GM19455 (cell line): ENCODE measurements at regions not wholly inside any gene's neighbourhood (a gene's known extent, or its start where the extent isn't known, plus 50 kb on each side); places are given as distances from the start of the nearest gene placed in this dataset.

Experiments used
- ATAC-seq: cut with Tn5 transposase; IDR thresholded peaks from one replicate; pipeline ENCODE4 v1.9.1; 2021; ENCODE audit not compliant: unreplicated experiment

DNA sequence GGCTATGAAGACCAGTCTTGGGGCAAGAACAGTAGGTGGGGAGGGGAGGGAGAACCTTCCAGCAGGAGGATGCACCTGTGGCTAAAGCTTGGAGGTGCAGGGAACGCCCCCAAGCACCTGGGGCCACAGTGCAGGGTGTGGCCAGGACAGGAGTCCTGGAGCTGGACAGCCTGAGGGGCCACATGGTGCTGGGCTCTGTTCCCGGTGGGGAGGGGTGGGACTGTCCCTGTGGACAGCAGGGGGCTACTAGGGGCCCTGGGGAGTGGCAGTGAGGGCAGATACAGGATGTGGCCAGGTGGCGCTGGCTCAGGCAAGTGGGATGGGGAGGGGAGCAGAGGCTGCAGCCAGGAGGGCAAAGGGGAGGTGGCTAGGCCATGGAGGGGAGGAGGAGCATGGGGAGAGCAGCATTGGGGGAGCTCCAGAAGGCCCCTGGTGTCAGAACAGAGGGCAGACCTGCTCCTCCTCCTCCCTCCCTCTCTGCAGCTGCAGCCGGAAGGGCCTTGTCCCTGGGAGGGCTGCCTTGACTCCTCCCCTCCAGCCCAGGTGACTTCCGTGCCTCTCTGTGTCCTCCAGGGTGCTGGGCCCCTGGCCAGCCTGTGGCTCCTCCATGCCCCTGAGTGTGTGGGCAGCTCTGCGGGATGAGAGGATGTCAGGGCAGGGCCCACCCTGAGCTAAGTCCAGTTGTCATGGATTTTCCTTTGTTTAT is 68.4 kb upstream of the DLK1 start:
- no peak for ATAC-seq

DNA sequence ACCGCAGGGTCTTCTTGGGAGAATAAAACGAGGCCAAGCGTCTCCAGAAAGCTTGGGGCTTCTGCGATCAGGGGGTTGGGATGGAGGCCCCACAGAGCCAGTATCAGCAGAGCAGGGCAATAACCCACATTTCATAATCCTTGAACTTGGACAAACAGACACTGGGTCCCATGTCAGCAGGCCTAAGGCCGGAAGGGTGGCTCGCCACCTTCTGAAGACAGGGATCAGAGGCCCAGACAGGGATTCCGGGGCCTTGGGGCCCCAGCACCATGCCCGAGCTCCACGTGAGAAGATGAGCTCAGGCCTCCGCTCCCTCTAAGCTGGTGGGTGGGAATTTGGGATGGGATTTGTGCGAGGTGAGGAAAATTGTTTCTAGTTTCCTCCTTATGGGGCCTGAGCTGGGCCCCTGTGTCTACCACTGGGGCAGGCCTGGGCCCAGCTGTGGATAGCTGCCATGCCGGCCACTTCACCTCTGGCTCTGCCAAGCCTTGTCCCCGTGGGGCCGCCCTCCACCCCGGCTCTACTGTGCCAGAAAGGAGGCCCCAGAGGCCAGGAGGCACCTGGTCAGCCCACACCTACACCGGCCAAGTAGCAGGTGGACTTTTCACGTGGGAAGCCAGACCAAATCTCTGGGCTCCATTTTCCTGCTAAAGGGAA is 67.2 kb upstream of the DLK1 start:
- no peak for ATAC-seq

DNA sequence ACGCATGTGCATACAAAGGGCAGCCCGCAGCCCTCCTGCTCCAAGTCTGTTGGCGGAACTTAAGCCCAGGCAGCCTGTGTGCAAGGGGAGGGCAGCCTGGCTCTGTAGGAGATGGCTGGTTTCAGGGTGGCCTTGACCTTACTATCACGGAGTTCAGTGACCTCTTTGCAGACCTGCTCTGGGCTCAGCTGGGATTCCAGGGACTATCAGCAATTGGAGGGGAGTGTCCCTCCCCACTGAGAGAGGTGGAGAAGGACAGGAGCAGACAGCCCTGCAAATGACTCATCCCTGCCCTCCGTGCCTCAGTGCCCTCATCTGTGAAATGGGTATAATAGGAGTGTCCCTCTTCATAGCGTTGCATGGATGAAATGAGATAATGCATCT is 66.2 kb upstream of the DLK1 start:
- ATAC-seq: no peak

DNA sequence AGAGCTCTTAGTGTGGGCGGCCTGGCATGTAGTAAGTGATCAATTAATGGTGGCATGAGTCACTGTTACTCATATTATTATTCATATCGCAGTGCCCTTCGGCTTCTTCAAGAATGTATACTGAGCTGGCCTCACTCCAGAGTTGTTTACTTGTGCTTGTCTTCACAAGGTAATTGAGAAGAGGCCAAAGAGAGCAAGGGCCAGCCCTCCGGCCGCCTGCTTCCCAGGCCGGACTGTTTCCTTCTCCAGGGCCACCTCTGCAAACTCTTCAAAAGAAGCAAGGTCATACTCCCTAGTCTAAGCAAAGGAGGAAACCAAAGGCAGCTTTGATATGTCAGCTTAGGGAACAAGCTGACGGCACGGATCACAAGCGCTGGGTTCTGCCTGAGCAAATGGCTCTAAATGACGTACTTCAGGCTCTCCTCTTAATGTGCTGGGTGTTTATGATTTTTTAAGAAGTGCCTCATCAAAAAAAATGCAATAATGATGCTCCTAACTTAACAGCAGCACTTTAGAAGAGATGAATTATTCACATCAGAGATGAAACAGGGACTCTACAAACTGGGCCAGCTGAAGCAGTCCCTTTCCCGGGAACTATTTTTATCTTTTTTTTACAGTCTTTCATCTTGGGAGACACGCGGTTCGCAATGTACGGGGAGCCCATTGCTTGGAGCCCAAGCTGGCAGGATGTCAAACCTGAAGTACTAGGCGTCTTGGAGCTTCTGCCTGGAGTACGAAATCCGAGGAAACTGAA is 65.6 kb upstream of the DLK1 start:
- no peak for ATAC-seq

DNA sequence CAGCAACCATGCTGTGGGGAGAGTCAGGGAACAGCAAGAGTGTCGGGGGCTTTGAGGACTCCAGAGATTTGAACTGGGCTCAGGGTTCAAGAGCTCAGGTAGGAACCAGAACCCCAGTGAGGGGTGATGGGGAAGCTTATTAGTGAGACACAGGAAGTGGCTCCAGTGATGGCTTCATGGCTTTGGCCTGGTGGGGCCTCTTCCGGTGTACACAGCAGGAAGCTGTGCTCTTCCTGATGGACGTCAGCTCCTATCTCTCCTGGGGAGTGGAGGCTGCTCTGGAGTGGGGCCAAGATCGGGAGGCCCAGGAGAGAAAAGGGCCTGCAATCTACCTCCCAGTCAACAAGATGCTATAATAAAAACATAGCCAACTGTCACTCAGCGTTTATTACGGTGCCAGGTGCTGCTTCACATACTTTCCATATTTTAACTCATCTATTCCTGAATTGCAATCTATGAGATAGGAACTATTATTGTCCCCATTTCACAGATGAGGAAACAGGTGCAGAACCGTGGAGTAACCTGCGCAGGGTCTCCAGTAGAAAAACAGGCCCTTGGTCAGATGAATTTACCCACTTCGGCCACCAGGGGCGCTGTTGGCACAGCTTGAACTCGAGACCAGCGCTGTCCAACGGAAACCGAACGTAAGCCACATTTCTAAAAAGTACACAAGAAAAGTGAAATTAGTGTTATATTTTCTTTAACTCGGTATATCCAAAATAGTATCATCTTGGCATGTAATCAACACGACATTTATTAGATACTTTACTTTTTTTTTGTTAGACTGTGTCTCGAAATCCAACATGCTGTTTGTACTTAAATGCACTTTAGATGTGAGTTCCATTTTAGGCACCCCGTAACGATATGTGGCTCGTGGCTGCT is 63.6 kb upstream of the DLK1 start:
- no peak for ATAC-seq

DNA sequence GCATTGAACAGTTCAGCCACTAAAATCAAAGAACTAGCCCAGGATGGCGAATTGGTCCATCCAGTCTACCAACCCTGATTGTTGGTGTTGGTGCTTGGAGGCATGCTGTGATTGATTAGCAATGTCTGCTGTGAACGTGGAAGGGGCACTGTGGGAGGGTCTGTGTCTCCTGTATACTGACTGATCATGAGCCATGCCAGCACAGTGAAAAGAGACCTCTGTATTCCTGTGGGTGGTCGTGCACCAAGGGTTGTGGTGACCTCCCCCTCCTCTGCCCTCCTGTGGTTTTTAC is 63.0 kb upstream of the DLK1 start:
- no peak for ATAC-seq

GRCh38 chr14:100664231-100664630 is 62.5 kb upstream of the DLK1 start:
- ATAC-seq: no peak

DNA sequence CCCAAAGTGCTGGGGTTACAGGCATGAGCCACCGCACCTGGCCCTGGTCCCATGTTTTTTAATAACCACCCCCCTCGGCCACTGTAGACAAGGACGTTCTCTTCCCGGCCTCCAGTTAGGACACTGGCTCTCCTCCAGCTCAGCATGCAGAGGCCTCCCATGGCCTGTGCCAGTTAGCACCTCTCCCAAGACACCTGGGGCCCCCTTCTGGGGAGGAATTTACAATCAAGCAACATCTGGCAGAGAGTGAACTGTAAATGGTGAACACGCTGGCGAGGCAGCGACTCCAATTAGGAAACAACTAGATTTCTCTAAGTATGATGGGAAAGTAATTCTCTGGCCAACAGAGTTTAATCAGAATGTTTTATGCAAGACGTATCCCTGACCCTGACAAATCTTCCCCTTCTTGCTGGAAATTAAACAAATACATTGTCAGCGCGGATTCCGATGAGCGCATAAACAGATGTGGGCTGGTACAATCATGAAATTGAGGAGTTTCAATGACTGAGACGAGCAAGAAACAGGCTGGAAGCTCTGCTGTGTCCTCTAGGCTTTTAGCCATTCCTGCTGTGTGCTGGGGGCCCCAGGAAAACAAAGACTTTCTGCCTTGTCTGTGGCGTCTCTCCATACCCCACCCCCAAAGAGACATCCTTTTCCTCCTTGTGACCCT is 61.7 kb upstream of the DLK1 start:
- ATAC-seq: no peak

- no peak for ATAC-seq
Observed at GRCh38 chr14:100665511-100666032, 61.1 kb upstream of the DLK1 start.

- no peak for ATAC-seq
Observed at GRCh38 chr14:100666403-100666802, 60.3 kb upstream of the DLK1 start.

DNA sequence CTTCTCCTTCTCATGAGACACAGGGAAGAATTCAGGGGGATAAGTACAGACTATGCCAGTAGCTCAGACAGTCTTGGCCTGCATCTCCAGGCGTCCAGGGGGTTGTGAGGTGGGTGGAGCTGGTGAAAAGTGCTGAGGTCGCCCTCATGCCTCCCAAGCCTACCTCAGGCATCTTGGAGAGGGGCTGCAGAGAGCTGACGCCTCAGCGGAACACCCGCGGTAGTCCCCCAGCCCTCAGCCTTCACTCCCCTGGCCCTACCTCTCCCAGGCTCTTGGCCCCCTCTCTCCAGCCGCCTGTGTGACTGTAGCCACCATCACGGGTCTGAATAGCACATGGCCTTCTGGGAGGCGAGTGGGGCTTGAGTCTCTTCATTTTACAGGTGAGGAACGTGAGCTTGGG is 59.8 kb upstream of the DLK1 start:
- ATAC-seq: no peak

DNA sequence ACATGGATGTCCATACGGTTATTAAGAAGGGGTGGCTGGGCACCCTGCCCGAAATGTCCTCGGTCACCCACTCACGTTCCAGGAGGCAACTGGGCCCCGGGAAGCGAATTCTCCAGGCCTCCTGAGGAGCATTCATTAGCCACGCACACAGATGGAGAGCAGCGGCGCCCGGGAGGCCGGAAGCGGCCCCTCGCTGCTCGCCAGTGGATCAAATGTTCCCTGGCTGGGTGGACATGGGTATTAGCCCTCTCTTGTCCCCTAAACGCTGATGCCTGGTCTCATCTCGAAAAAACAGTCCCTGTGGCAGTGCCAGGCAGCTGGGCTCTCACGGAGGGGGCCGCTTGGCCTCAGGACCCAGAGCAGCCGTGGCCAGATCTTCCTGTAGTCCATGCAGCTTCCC is 59.0 kb upstream of the DLK1 start:
- no peak for ATAC-seq

GRCh38 chr14:100668352-100668751 is 58.3 kb upstream of the DLK1 start:
- ATAC-seq: no peak

DNA sequence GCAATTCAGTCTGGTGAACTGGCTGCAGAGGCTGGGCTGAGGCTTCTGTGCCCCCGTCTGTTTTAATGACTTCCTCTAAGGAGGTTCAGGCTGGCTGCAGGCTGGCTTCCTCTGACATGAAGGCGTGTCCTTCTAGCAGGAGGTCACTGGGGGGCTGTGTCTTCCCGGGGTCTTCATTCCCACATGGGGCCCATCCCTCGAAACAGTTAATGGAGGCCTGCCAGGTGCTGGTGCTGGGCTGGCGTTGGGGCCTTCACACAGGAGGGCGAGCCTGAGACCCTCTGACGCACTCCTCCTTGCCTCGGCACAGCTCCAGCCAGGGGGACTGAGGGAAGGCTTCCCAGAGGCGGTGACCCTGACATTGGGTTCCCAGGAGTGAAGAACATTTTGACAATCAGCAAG is 57.7 kb upstream of the DLK1 start:
- ATAC-seq: no peak

- ATAC-seq: no peak
Observed at GRCh38 chr14:100669468-100669867, 57.2 kb upstream of the DLK1 start.

GRCh38 chr14:100670017-100670752 is 56.5 kb upstream of the DLK1 start:
- no peak for ATAC-seq

GRCh38 chr14:100670753-100671049 is 56.0 kb upstream of the DLK1 start:
- no peak for ATAC-seq

GRCh38 chr14:100671386-100671901 is 55.2 kb upstream of the DLK1 start:
- ATAC-seq: no peak

DNA sequence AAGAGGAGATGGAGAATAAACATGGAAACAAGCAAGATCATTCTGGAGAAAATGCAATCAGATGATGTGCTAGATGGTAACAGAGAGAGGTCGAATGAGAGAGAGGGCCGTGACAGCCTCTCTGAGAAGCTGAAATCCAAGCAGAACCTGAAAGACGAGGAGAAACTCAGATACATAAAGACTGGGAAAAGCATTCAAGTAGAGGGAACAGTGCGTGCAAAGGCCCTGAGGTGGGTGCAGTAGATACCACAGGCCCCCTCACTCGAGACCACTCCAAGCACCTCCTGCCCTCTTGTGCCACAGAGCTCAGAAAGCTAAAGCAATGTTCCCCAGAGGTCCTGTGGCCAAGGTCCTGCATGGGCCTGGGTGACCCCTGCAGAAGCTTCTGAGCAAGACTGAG is 54.8 kb upstream of the DLK1 start:
- ATAC-seq: no peak
